ENCODE measurements at regions not wholly inside any gene's neighbourhood (a gene's known extent, or its start where the extent isn't known, plus 50 kb on each side); places are given as distances from the start of the nearest gene placed in this dataset.

GRCh38 chr15:96411056-96412031, 80.8 kb downstream of the NR2F2 start:
- no peak for TF ChIP-seq ZFP36L2 (CRISPR knock-in tag; IDR thresholded peaks at IDR 0.05)
- no peak for TF ChIP-seq JUN (CRISPR knock-in tag; IDR thresholded peaks at IDR 0.05)
- no peak for TF ChIP-seq ZNF280D (CRISPR knock-in tag; IDR thresholded peaks at IDR 0.05)

All from HepG2 (cell line).